ENCODE measurements at regions not wholly inside any gene's neighbourhood (a gene's known extent, or its start where the extent isn't known, plus 50 kb on each side); places are given as distances from the start of the nearest gene placed in this dataset.

DNA sequence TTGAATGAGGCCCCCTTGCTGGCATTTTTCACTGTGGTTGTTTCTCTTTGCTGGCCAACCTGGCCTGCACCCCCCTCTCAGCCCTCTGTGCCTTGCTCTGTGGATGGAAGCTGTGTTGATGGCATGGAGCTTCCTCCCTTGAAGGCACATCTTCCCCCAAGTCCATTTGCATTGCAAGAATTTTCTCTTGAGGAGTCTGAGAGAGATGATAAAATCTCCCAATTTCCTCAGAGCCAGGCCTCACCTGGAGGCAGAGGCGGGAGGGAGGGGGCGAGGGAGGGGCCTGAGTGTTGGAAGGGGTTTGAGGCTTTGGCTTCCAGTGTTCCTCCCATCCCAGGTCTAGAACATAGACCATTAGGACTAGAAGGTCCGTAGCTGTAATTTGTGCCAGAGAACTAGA lies 175.1 kb downstream of the SCP2D1 start:
- no peak for TF ChIP-seq CTCF (IDR thresholded peaks at IDR 0.05)

DNA sequence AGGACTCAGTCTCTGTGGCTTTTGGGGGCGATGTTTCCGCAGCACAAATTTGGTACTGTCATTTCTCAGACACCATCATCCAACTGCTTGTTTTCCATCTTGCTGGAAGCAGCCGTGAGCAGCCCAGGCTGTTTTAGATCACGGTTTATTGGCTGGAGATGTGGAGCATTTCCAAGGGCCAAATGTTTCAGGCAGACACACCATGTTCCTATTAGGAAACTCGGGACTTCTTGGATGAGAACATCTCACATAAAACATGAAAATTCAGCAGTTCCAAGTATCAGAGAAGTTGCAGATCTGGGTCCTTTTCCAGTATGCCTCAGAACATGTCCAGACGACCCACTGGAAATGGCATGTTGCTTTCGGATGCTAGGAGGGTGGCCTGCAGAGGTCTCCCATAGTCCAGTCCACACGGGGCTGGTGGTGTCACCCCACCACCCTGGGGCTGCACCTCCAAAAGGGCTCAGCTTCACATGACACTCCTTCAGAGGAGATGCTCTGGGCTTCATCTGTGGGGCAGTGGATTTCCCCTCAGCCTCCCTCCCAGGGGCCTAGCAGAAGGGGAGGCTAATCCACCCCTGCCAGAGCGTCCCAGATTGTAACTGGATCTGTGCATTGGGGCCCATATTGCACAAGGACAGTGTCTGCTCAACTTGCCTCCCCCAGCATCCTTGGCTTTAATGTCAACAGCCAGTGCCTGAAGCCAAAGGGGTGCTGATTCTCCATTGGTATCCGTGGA lies 176.3 kb downstream of the SCP2D1 start:
- TF ChIP-seq CTCF (IDR thresholded peaks at IDR 0.05): no peak

GRCh38 chr20:18991012-18991411 lies 177.4 kb downstream of the SCP2D1 start:
- TF ChIP-seq CTCF (IDR thresholded peaks at IDR 0.05): no peak

DNA sequence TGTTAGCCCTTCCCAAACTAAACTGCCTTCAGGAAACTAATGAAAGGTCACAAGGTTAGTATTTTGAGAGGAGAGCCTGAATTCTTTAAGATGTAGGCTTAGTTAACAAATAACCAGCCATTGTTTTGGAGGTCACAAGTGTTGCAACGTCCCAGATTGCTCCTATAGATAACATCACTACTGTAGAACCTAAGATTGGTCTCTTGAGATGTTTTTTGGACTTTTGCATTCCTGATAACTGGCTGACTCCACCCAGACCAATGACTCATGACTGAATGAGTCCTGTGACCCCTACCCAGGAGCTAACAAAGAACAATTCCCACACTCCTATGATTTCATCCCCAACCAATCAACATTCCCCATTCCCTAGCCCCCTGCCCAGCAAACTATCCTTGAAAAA lies 178.8 kb downstream of the SCP2D1 start:
- TF ChIP-seq CTCF (IDR thresholded peaks at IDR 0.05): no peak

- TF ChIP-seq CTCF (IDR thresholded peaks at IDR 0.05): no peak
Measured at GRCh38 chr20:18995455-18995854, 181.9 kb downstream of the SCP2D1 start.

GRCh38 chr20:18999086-18999485 lies 185.5 kb downstream of the SCP2D1 start:
- TF ChIP-seq CTCF (IDR thresholded peaks at IDR 0.05): no peak

DNA sequence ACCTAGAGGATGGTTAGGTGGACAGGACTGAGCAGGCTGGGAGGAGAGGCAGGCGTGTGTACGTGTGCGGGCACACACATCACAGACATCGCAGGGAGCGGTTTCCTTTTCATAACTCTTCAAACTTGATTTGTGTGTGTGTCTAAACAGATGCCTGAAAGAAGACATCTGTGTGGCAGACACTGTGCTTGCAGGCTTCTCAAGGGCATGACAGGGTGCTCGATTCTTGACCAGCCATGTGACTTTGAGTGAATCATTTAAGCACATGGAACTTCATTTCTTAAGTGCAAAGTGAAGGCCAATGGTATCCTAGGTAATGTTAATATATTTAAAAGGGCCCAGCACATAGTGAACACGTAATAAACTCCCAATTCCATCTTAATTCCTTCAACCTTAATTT lies 186.5 kb downstream of the SCP2D1 start:
- no peak for TF ChIP-seq CTCF (IDR thresholded peaks at IDR 0.05)

DNA sequence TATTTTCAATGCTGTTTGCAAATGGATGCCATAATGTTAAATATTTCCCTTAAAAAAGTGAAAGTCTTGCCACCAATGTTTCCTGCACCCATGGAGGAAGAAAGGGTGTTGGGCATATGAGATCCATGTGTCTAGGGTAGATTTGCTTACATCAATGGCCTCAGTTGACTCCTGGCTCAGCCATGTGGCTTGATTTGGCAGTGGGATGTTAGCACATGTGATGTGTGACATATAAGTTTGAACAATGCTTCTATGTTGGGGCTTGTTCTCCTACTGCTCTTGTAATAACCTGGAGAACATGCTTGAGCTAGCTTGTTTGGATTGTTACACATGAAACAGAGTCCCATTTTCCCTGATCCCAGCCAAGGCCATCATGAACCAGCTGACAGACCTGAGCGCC lies 187.6 kb downstream of the SCP2D1 start:
- TF ChIP-seq CTCF (IDR thresholded peaks at IDR 0.05): no peak

All from LNCAP (cell line).